K562 (cell line): ENCODE measurements at regions not wholly inside any gene's neighbourhood (a gene's known extent, or its start where the extent isn't known, plus 50 kb on each side); places are given as distances from the start of the nearest gene placed in this dataset.

Experiments used
- ATAC-seq: fragments of 200-7000 bp; cut with Tn5 transposase; 3 replicates; pipeline ENCODE4 v1.9.1; 2020; ENCODE audit warnings: moderate library complexity
- BruUV-seq: library from RNA; stranded (reverse); fragments of 400-500 nt; replicated peaks from 2 replicates; lab custom pipeline; 2021; lab: Mats Ljungman, UMichigan
- CTCF ChIA-PET: fragments of 300-600 bp; formaldehyde crosslinking; extraction: SDS; loops from one replicate; lab custom pipeline; 2021; ENCODE audit warnings: low intra/inter-chr PET ratio; lab: Yijun Ruan, JAX
- POLR2A ChIA-PET: fragments of 300-600, 350-650 bp; sonication (Branson Sonifier 250); formaldehyde crosslinking; extraction: SDS; loops from one replicate; lab custom pipeline; 2021; ENCODE audit warnings: antibody characterized with exemption, inconsistent platforms; lab: Yijun Ruan, JAX
- DNase-seq, 4 experiments: peaks; one replicate each; pipeline versions ENCODE4 v3.0.0 to v3.0.0-alpha.2; 2011 to 2018; ENCODE audit warnings: low spot score in 3 of 4, mixed read lengths in 3 of 4; ENCODE audit errors: extremely low read depth in 1 of 4
- FAIRE-seq: peaks from 2 replicates; lab custom pipeline; 2011; peaks lifted over from hg19 to GRCh38; lab: Jason Lieb, UNC
- H2AFZ ChIP-seq: 2 replicates; pipeline ENCODE4 v1.6.0; 2011; ENCODE audit warnings: low read depth, low read length, control low read depth, inconsistent platforms
- H3K27ac ChIP-seq: fragments of 200-600 bp; 3 replicates; pipeline ENCODE4 v1.8.0; 2011; ENCODE audit warnings: low read depth, mild to moderate bottlenecking, control low read depth, inconsistent platforms, low read length, moderate library complexity, mixed read lengths; ENCODE audit errors: extremely low read depth
- H3K27me3 ChIP-seq, 2 experiments: fragments of 300-600 bp in 1 of 2; 2 replicates in 1 of 2; 3 replicates in 1 of 2; pipeline versions ENCODE4 v1.6.0 to v1.8.0; 2011; ENCODE audit warnings: inconsistent platforms in 2 of 2, low read length in 2 of 2, mild to moderate bottlenecking in 1 of 2, mixed read lengths in 1 of 2, moderate library complexity in 1 of 2; ENCODE audit not compliant: control insufficient read depth in 2 of 2, insufficient read depth in 2 of 2
- H3K36me3 ChIP-seq: fragments of 300-600 bp; 3 replicates; pipeline ENCODE4 v1.8.0; 2011; ENCODE audit warnings: mild to moderate bottlenecking, low read length, inconsistent platforms; ENCODE audit not compliant: control insufficient read depth, insufficient read depth
- H3K4me1 ChIP-seq, 2 experiments: fragments of 200-600 bp in 1 of 2; replicated peaks in 1 of 2; 2 replicates in 1 of 2; 3 replicates in 1 of 2; pipeline versions ENCODE4 v1.5.1 to v1.8.0; 2011; ENCODE audit warnings: inconsistent platforms in 2 of 2, low read length in 2 of 2, mild to moderate bottlenecking in 1 of 2, mixed read lengths in 1 of 2, moderate library complexity in 1 of 2; ENCODE audit not compliant: control insufficient read depth in 2 of 2, insufficient read depth in 2 of 2
- H3K4me2 ChIP-seq: 2 replicates; pipeline ENCODE4 v1.6.1; 2011; ENCODE audit warnings: low read length, control low read depth, inconsistent platforms, mixed read lengths; ENCODE audit not compliant: insufficient read depth
- H3K4me3 ChIP-seq: fragments of 200-600 bp; sonication (generic), shearing (Covaris generic); 2 replicates; pipeline ENCODE4 v1.5.1; 2016; ENCODE audit warnings: control low read depth, inconsistent platforms
- H3K79me2 ChIP-seq: fragments of 200-600 bp; 3 replicates; pipeline ENCODE4 v1.8.0; 2011; ENCODE audit warnings: low read length, inconsistent platforms; ENCODE audit not compliant: control insufficient read depth, insufficient read depth
- H3K9ac ChIP-seq, 2 experiments: 2 replicates each; pipeline versions ENCODE4 v1.6.0 to v1.6.1; 2011; ENCODE audit warnings: low read depth in 2 of 2, low read length in 2 of 2, control low read depth in 1 of 2, inconsistent platforms in 1 of 2, mild to moderate bottlenecking in 1 of 2, mixed read lengths in 1 of 2; ENCODE audit not compliant: insufficient read depth in 1 of 2
- H3K9me1 ChIP-seq: one replicate; pipeline ENCODE4 v1.6.0; 2011; ENCODE audit warnings: inconsistent platforms, mild to moderate bottlenecking, low read length, moderate library complexity; ENCODE audit not compliant: control insufficient read depth, insufficient read depth
- H3K9me3 ChIP-seq: replicated peaks from 2 replicates; pipeline ENCODE4 v1.5.1; 2011; ENCODE audit warnings: low read depth, low read length, inconsistent platforms; ENCODE audit not compliant: control insufficient read depth, insufficient read depth
- H4K20me1 ChIP-seq: replicated peaks from 2 replicates; pipeline ENCODE4 v1.6.1; 2011; ENCODE audit warnings: low read length, inconsistent platforms, mixed read lengths; ENCODE audit not compliant: control insufficient read depth, insufficient read depth
- ATF1 ChIP-seq, 2 experiments: fragments of 450-650 bp in 1 of 2; IDR thresholded peaks; 2 replicates each; pipeline ENCODE4 v1.6.1; 2016; ENCODE audit warnings: missing compliant biosample characterization in 1 of 2, missing genetic modification characterization in 1 of 2
- MAFG ChIP-seq: fragments of 450-650 bp; conservative IDR thresholded peaks from 2 replicates; pipeline ENCODE4 v1.6.1; 2016; ENCODE audit warnings: missing genetic modification characterization, missing compliant biosample characterization
- PHB2 ChIP-seq: fragments of 450-650 bp; IDR thresholded peaks from 2 replicates; pipeline ENCODE4 v1.6.1; 2017; ENCODE audit warnings: low read depth
- RBM17 ChIP-seq: fragments of 200-400 bp; formaldehyde crosslinking; IDR thresholded peaks from 2 replicates; pipeline ENCODE4 v1.6.1; 2017; ENCODE audit warnings: low read depth, mild to moderate bottlenecking, low read length, borderline replicate concordance
- SIN3A ChIP-seq, 2 experiments: fragments of 150-350 bp in 1 of 2; IDR thresholded peaks; 2 replicates each; pipeline ENCODE4 v1.6.1; 2011 to 2016; ENCODE audit warnings: borderline replicate concordance in 2 of 2, low read depth in 2 of 2, low read length in 2 of 2, mild to moderate bottlenecking in 2 of 2, moderate library complexity in 2 of 2; ENCODE audit not compliant: control insufficient read depth in 1 of 2
- SIRT6 ChIP-seq: IDR thresholded peaks from one replicate; pipeline ENCODE4 v1.6.1; 2012; ENCODE audit warnings: low read depth, mild to moderate bottlenecking, control low read depth, inconsistent platforms, low read length, moderate library complexity
- ZNF316 ChIP-seq: fragments of 450-650 bp; IDR thresholded peaks from 2 replicates; pipeline ENCODE4 v1.6.1; 2016
- ZNF445 ChIP-seq: fragments of 250-450 bp; sonication (Bioruptor Pico); IDR thresholded peaks from 2 replicates; pipeline ENCODE4 v1.4.0; 2020; ENCODE audit warnings: low read depth, mild to moderate bottlenecking, moderate library complexity
- ZNF764 ChIP-seq: fragments of 250-450 bp; sonication (Bioruptor Pico); IDR thresholded peaks from 2 replicates; pipeline ENCODE4 v1.4.0; 2020; ENCODE audit warnings: low read depth, mild to moderate bottlenecking, moderate library complexity
- ZSCAN32 ChIP-seq: fragments of 450-650 bp; formaldehyde crosslinking; IDR thresholded peaks from 2 replicates; pipeline ENCODE4 v1.4.0; 2020; ENCODE audit warnings: mild to moderate bottlenecking, moderate library complexity
- WGBS: fragments of 100-300 bp; shearing (Covaris generic); methylation state at CpG from one replicate; pipeline ENCODE4 v1.1.6; 2016; ENCODE audit warnings: low coverage, mixed read lengths; ENCODE audit not compliant: insufficient coverage; ENCODE audit errors: missing lambda C conversion rate; 5-methylcytosine and 5-hydroxymethylcytosine counted together
- in situ Hi-C: fragments of 300-500 bp; cut with MboI; formaldehyde crosslinking; loops from 4 replicates; pipeline ENCODE4 v1.15.0; 2018; ENCODE audit warnings: inconsistent platforms, mixed read lengths
- intact Hi-C: fragments of 100-400 bp; cut with micrococcal nuclease; formaldehyde crosslinking; loops from 2 replicates; pipeline ENCODE4 v1.14.2; 2022
- TF ChIP-seq, protein P1 (sequence below): fragments of 450-650 bp; IDR thresholded peaks from 2 replicates; pipeline ENCODE4 v1.6.1; 2014; ENCODE audit warnings: low read depth, mild to moderate bottlenecking, moderate library complexity, borderline replicate concordance
- TF ChIP-seq, protein P2 (sequence below): fragments of 450-650 bp; formaldehyde crosslinking; IDR thresholded peaks from 2 replicates; pipeline ENCODE4 v1.4.0; 2022; ENCODE audit warnings: missing genetic modification characterization
- TF ChIP-seq, protein P3 (sequence below): IDR thresholded peaks from 2 replicates; pipeline ENCODE4 v1.6.1; 2016; ENCODE audit warnings: missing genetic modification characterization, missing compliant biosample characterization

DNA sequence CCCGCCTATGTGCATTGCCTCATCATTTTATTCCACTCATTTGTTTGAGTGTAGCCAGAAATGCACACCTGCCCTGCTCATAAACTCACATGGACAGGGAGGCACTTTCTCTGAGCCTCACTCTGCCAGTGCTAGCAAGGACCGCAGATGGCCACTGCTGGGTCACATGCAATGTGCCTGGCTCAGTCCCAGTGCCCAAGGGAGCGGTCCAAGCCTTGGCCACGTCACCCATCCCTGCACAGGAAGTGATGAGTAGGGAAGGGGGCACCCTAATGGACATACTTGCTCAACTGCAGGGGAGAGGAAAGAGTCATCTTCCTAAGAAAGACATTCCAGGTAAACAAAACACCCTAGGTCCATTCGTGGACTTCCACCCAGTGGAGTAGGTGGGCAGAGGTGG lies 630.9 kb downstream of the IRX1 start:
- CTCF ChIA-PET = no interaction called here
- no peak for FAIRE-seq
- Histone ChIP-seq H3K9ac (no peak overlapping the region), H3K27ac (no peak overlapping the region), H3K4me2 (no peak overlapping the region), H3K79me2 (no peaks in the 10 kb centered on the region), H3K9me1 (no peaks in the 10 kb centered on the region), H3K27me3 (no peaks in the 10 kb centered on the region; a peak in 1 of 5 replicates), H4K20me1 (no peaks in the 10 kb centered on the region), H3K4me1 (no peaks in the 10 kb centered on the region), H3K9me3 (no peaks in the 10 kb centered on the region), H2AFZ (no peak overlapping the region), H3K4me3 (no peak overlapping the region), H3K36me3 (no peaks in the 10 kb centered on the region)
- intact Hi-C loops = no loop called here
- POLR2A ChIA-PET = no interaction called here
- in situ Hi-C loops = no loop called here
- ATAC-seq = no peak
- 0% methylated on average over 5 of the region's 5 CpGs for WGBS
- no peak for DNase-seq
- no TSS peak for BruUV-seq
- TF ChIP-seq SIN3A (IDR thresholded peaks at IDR 0.05; ENCODE audit: borderline replicate concordance in 2 of 2, control insufficient read depth in 1 of 2, low read depth in 2 of 2, low read length in 2 of 2) (no peak), ATF1 (CRISPR knock-in tag; IDR thresholded peaks at IDR 0.05) (no peak), ATF1 (tag; IDR thresholded peaks at IDR 0.05) (no peak), ZNF445 (CRISPR knock-in tag) (no peak), MAFG (tag) (no peak), ZNF764 (CRISPR knock-in tag) (no peak), RBM17 (no peak), SIRT6 (no peak), PHB2 (no peak), ZSCAN32 (CRISPR knock-in tag) (no peak), ZNF316 (no peak)
- TF ChIP-seq, protein P1, sequence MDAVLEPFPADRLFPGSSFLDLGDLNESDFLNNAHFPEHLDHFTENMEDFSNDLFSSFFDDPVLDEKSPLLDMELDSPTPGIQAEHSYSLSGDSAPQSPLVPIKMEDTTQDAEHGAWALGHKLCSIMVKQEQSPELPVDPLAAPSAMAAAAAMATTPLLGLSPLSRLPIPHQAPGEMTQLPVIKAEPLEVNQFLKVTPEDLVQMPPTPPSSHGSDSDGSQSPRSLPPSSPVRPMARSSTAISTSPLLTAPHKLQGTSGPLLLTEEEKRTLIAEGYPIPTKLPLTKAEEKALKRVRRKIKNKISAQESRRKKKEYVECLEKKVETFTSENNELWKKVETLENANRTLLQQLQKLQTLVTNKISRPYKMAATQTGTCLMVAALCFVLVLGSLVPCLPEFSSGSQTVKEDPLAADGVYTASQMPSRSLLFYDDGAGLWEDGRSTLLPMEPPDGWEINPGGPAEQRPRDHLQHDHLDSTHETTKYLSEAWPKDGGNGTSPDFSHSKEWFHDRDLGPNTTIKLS = no peak
- TF ChIP-seq, protein P2, sequence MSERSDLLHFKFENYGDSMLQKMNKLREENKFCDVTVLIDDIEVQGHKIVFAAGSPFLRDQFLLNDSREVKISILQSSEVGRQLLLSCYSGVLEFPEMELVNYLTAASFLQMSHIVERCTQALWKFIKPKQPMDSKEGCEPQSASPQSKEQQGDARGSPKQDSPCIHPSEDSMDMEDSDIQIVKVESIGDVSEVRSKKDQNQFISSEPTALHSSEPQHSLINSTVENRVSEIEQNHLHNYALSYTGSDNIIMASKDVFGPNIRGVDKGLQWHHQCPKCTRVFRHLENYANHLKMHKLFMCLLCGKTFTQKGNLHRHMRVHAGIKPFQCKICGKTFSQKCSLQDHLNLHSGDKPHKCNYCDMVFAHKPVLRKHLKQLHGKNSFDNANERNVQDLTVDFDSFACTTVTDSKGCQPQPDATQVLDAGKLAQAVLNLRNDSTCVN (CRISPR knock-in tag) = no peak
- TF ChIP-seq, protein P3, sequence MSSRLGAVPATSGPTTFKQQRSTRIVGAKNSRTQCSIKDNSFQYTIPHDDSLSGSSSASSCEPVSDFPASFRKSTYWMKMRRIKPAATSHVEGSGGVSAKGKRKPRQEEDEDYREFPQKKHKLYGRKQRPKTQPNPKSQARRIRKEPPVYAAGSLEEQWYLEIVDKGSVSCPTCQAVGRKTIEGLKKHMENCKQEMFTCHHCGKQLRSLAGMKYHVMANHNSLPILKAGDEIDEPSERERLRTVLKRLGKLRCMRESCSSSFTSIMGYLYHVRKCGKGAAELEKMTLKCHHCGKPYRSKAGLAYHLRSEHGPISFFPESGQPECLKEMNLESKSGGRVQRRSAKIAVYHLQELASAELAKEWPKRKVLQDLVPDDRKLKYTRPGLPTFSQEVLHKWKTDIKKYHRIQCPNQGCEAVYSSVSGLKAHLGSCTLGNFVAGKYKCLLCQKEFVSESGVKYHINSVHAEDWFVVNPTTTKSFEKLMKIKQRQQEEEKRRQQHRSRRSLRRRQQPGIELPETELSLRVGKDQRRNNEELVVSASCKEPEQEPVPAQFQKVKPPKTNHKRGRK = no peak
